Type B pancreatic cell (in vitro differentiated cells): ENCODE measurements at regions not wholly inside any gene's neighbourhood (a gene's known extent, or its start where the extent isn't known, plus 50 kb on each side); places are given as distances from the start of the nearest gene placed in this dataset.

ENCODE experiments used
- DNase-seq: peaks from one replicate; pipeline ENCODE4 v3.0.0; 2021; ENCODE audit warnings: mixed read lengths; ENCODE audit not compliant: unreplicated experiment; ENCODE audit errors: extremely low spot score
- H3K27ac Mint-ChIP-seq: 2 replicates; pipeline ENCODE4 v1.8.0; 2021; ENCODE audit warnings: mild to moderate bottlenecking, mixed read lengths
- H3K27me3 Mint-ChIP-seq: 2 replicates; pipeline ENCODE4 v1.8.0; 2021; ENCODE audit warnings: mixed read lengths
- H3K36me3 Mint-ChIP-seq: 2 replicates; pipeline ENCODE4 v1.8.0; 2021; ENCODE audit warnings: mixed read lengths
- H3K4me1 Mint-ChIP-seq: one replicate; pipeline ENCODE4 v1.8.0; 2021; ENCODE audit warnings: mixed read lengths; ENCODE audit not compliant: unreplicated experiment
- H3K4me3 Mint-ChIP-seq: 2 replicates; pipeline ENCODE4 v1.8.0; 2021; ENCODE audit warnings: mild to moderate bottlenecking, mixed read lengths
- H3K9me3 Mint-ChIP-seq: 2 replicates; pipeline ENCODE4 v1.8.0; 2021; ENCODE audit warnings: mixed read lengths
- TF ChIP-seq, protein P1 (sequence below): fragments of 200-600 bp; sonication (generic); conservative IDR thresholded peaks from 2 replicates; pipeline ENCODE4 v1.5.0; 2021; ENCODE audit warnings: antibody characterized with exemption, mild to moderate bottlenecking

DNA sequence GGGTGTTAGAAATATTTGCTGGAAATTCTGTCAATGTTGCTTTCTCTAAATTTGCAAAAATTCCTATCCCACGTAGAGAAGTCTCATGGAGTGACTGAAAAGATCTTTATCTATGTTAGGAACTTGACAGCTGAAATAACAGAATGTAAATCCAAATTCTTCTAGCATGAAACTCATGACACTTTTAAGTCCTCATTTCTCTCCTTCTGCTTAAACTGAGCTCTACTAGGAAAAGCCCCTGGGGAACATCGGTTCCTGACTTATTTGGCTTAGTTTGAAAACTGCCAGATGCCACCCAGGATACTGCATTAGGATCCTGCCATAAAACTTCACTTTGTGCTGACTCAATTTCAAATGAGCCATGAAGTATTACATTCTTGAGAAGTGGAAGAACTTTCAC lies 426.0 kb downstream of the GALC start:
- Mint-ChIP-seq H3K27me3 (no peaks in the 10 kb centered on the region), H3K4me1 (peaks cover 5% of the 10 kb centered on the region), H3K27ac (no peak overlapping the region), H3K36me3 (no peaks in the 10 kb centered on the region), H3K4me3 (no peak overlapping the region), H3K9me3 (no peaks in the 10 kb centered on the region)
- TF ChIP-seq, protein P1, sequence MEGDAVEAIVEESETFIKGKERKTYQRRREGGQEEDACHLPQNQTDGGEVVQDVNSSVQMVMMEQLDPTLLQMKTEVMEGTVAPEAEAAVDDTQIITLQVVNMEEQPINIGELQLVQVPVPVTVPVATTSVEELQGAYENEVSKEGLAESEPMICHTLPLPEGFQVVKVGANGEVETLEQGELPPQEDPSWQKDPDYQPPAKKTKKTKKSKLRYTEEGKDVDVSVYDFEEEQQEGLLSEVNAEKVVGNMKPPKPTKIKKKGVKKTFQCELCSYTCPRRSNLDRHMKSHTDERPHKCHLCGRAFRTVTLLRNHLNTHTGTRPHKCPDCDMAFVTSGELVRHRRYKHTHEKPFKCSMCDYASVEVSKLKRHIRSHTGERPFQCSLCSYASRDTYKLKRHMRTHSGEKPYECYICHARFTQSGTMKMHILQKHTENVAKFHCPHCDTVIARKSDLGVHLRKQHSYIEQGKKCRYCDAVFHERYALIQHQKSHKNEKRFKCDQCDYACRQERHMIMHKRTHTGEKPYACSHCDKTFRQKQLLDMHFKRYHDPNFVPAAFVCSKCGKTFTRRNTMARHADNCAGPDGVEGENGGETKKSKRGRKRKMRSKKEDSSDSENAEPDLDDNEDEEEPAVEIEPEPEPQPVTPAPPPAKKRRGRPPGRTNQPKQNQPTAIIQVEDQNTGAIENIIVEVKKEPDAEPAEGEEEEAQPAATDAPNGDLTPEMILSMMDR, result no peak
- no peak for DNase-seq

DNA sequence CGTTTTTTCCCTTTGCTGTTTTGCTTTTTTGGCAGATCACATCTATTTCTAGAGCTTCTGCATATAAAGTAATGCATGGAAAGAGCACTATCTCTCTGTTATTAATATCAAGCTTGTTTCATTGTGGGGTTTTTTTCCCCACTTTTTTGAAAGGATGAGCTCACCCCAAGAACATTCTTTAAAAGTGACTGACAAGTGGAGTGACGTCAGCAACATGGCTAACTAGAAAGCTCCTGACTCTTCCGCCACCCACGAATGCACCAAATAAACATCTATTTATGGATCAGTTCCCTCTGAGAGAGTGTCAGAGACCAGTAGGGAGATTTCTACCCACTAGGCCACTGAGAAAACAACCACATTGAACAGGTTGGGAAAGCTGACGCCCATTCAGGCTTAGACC lies 445.4 kb downstream of the GALC start:
- Mint-ChIP-seq H3K4me1 (no peaks in the 10 kb centered on the region), H3K27ac (no peak overlapping the region), H3K36me3 (no peaks in the 10 kb centered on the region), H3K9me3 (no peaks in the 10 kb centered on the region), H3K4me3 (no peak overlapping the region), H3K27me3 (peaks cover 5% of the 10 kb centered on the region)
- DNase-seq, result no peak
- TF ChIP-seq, protein P1, result no peak

GRCh38 chr14:87542288-87542687 lies 450.7 kb downstream of the GALC start:
- TF ChIP-seq, protein P1, result no peak
- Mint-ChIP-seq H3K27ac (no peak overlapping the region), H3K9me3 (no peaks in the 10 kb centered on the region), H3K27me3 (peaks cover 5% of the 10 kb centered on the region), H3K36me3 (no peaks in the 10 kb centered on the region), H3K4me1 (no peaks in the 10 kb centered on the region), H3K4me3 (no peak overlapping the region)
- DNase-seq, result no peak

DNA sequence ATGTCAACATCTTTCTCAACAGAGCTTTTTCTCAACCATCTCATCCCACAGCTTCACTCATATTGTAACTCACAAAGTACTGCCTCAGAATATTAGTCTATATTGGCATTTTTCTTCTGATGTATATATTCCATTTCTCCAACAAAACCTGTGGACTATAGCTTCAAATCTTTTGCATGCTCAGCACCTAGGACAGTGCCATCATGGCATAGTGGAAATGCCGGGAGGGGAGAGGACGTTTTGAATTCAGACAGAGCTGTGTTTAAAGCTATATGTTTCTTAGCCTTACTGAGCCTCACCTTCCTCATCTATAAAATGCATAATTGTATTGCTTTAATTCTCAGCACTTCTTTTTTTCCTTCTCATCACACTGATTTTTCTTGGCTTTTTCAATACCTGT lies 452.6 kb downstream of the GALC start:
- Mint-ChIP-seq H3K4me3 (no peak overlapping the region), H3K27me3 (no peaks in the 10 kb centered on the region), H3K36me3 (no peaks in the 10 kb centered on the region), H3K27ac (no peak overlapping the region), H3K9me3 (no peaks in the 10 kb centered on the region), H3K4me1 (no peaks in the 10 kb centered on the region)
- no peak for DNase-seq
- TF ChIP-seq, protein P1, result no peak

- no peak overlapping the region for H3K27ac Mint-ChIP-seq
- TF ChIP-seq, protein P1, result no peak
- no peaks in the 10 kb centered on the region for H3K4me1 Mint-ChIP-seq
- H3K36me3 Mint-ChIP-seq, result no peaks in the 10 kb centered on the region
- H3K27me3 Mint-ChIP-seq, result peaks cover 3% of the 10 kb centered on the region
- H3K9me3 Mint-ChIP-seq, result no peaks in the 10 kb centered on the region
- DNase-seq, result no peak
- H3K4me3 Mint-ChIP-seq, result no peak overlapping the region
Observed at GRCh38 chr14:87529081-87529480, 463.9 kb downstream of the GALC start.

GRCh38 chr14:87526731-87527130 lies 466.3 kb downstream of the GALC start:
- H3K27me3 Mint-ChIP-seq, result peaks cover 3% of the 10 kb centered on the region
- H3K4me3 Mint-ChIP-seq, result no peak overlapping the region
- DNase-seq, result no peak
- no peaks in the 10 kb centered on the region for H3K36me3 Mint-ChIP-seq
- H3K4me1 Mint-ChIP-seq, result peaks cover 9% of the 10 kb centered on the region
- H3K9me3 Mint-ChIP-seq, result peaks cover 4% of the 10 kb centered on the region
- TF ChIP-seq, protein P1, result no peak
- no peak overlapping the region for H3K27ac Mint-ChIP-seq
